CD14-positive monocyte (primary cell): ENCODE measurements at regions not wholly inside any gene's neighbourhood (a gene's known extent, or its start where the extent isn't known, plus 50 kb on each side); places are given as distances from the start of the nearest gene placed in this dataset.

Experiments
- DNase-seq, 3 donors: peaks; one replicate each; pipeline ENCODE4 v3.0.0-alpha.2; 2011 to 2022
- H2AFZ ChIP-seq: 2 replicates; pipeline ENCODE4 v1.6.0; 2012; ENCODE audit warnings: mild to moderate bottlenecking, low read depth, low read length, inconsistent platforms; ENCODE audit not compliant: insufficient read depth, poor library complexity, severe bottlenecking
- H3K27ac ChIP-seq, 2 donors: 1 replicate in 1 of 2; 2 replicates in 1 of 2; pipeline ENCODE4 v1.5.1; 2012 to 2013; ENCODE audit warnings: low read length in 2 of 2, control low read depth in 1 of 2, inconsistent platforms in 1 of 2, low read depth in 1 of 2, mild to moderate bottlenecking in 1 of 2
- H3K27me3 ChIP-seq, 2 donors: one replicate each; pipeline versions ENCODE4 v1.6.0 to v1.6.1; 2011 to 2013; ENCODE audit warnings: low read length in 2 of 2; ENCODE audit not compliant: control insufficient read depth in 2 of 2, insufficient read depth in 2 of 2
- H3K36me3 ChIP-seq, 2 donors: replicated peaks in 1 of 2; 1 replicate in 1 of 2; 2 replicates in 1 of 2; pipeline versions ENCODE4 v1.5.1 to v1.6.1; 2012 to 2013; ENCODE audit warnings: low read length in 2 of 2, control low read depth in 1 of 2, inconsistent platforms in 1 of 2, mild to moderate bottlenecking in 1 of 2; ENCODE audit not compliant: insufficient read depth in 2 of 2, control insufficient read depth in 1 of 2
- H3K4me1 ChIP-seq, 2 donors: 1 replicate in 1 of 2; 2 replicates in 1 of 2; pipeline versions ENCODE4 v1.5.1 to v1.6.1; 2012 to 2013; ENCODE audit warnings: low read length in 2 of 2, control low read depth in 1 of 2, inconsistent platforms in 1 of 2, mild to moderate bottlenecking in 1 of 2, moderate library complexity in 1 of 2; ENCODE audit not compliant: insufficient read depth in 2 of 2, control insufficient read depth in 1 of 2
- H3K4me2 ChIP-seq: replicated peaks from 2 replicates; pipeline ENCODE3; 2012; ENCODE audit warnings: low read length, moderate library complexity, mild to moderate bottlenecking; ENCODE audit not compliant: poor library complexity, severe bottlenecking; ENCODE audit errors: extremely low read depth
- H3K4me3 ChIP-seq, 3 experiments: fragments of 200-600 bp in 1 of 3; sonication (generic) in 1 of 3; replicated peaks in 1 of 3; 1 replicate in 2 of 3; 2 replicates in 1 of 3; pipeline ENCODE4 v1.5.1; 2011 to 2013; ENCODE audit warnings: low read length in 3 of 3, mild to moderate bottlenecking in 3 of 3, control low read depth in 2 of 3, low read depth in 2 of 3, inconsistent platforms in 1 of 3, moderate library complexity in 1 of 3
- H3K79me2 ChIP-seq: 2 replicates; pipeline ENCODE4 v1.6.0; 2012; ENCODE audit warnings: mild to moderate bottlenecking, control low read depth, inconsistent platforms, low read length, moderate library complexity; ENCODE audit not compliant: insufficient read depth
- H3K9ac ChIP-seq: 2 replicates; pipeline ENCODE4 v1.6.0; 2017; ENCODE audit warnings: low read length, mild to moderate bottlenecking; ENCODE audit not compliant: insufficient read depth, poor library complexity, severe bottlenecking
- H3K9me3 ChIP-seq, 2 donors: replicated peaks in 1 of 2; 1 replicate in 1 of 2; 2 replicates in 1 of 2; pipeline versions ENCODE4 v1.5.1 to v1.6.1; 2012 to 2013; ENCODE audit warnings: low read length in 2 of 2, control low read depth in 1 of 2; ENCODE audit not compliant: control insufficient read depth in 1 of 2, insufficient read depth in 1 of 2
- H4K20me1 ChIP-seq: 2 replicates; pipeline ENCODE4 v1.6.0; 2012; ENCODE audit warnings: mild to moderate bottlenecking, low read length, control low read depth, moderate library complexity; ENCODE audit not compliant: insufficient read depth
- H3K27ac Mint-ChIP-seq, 7 donors: one replicate each; pipeline ENCODE4 v1.8.0; 2020; ENCODE audit warnings: mild to moderate bottlenecking in 7 of 7, mixed read lengths in 7 of 7, moderate library complexity in 6 of 7, inconsistent platforms in 2 of 7
- H3K27me3 Mint-ChIP-seq, 3 donors: one replicate each; pipeline ENCODE4 v1.8.0; 2021 to 2022; ENCODE audit warnings: low read depth in 3 of 3, mild to moderate bottlenecking in 3 of 3, mixed read lengths in 3 of 3, moderate library complexity in 3 of 3, inconsistent platforms in 1 of 3
- H3K36me3 Mint-ChIP-seq, 2 donors: one replicate each; pipeline ENCODE4 v1.8.0; 2020; ENCODE audit warnings: mixed read lengths in 2 of 2, inconsistent platforms in 1 of 2, mild to moderate bottlenecking in 1 of 2
- H3K4me1 Mint-ChIP-seq: one replicate; pipeline ENCODE4 v1.8.0; 2020; ENCODE audit warnings: mild to moderate bottlenecking, mixed read lengths
- H3K4me3 Mint-ChIP-seq, 2 donors: one replicate each; pipeline ENCODE4 v1.8.0; 2020; ENCODE audit warnings: mild to moderate bottlenecking in 2 of 2, mixed read lengths in 2 of 2, moderate library complexity in 1 of 2
- H3K9me3 Mint-ChIP-seq, 7 donors: one replicate each; pipeline ENCODE4 v1.8.0; 2020 to 2022; ENCODE audit warnings: mixed read lengths in 7 of 7, mild to moderate bottlenecking in 6 of 7, moderate library complexity in 6 of 7, inconsistent platforms in 2 of 7
- WGBS: methylation state at CpG from one replicate; pipeline ENCODE4 v1.1.5; 2013; ENCODE audit warnings: missing lambda C conversion rate; ENCODE audit not compliant: insufficient coverage; 5-methylcytosine and 5-hydroxymethylcytosine counted together
- intact Hi-C, 2 donors: fragments of 100-400 bp; cut with micrococcal nuclease; formaldehyde crosslinking; loops; one replicate each; pipeline versions ENCODE4 v1.15.0 to v1.15.1; 2023
- TF ChIP-seq, protein P1 (sequence below): fragments of 200-600 bp; IDR thresholded peaks from one replicate; pipeline ENCODE4 v1.8.0; 2022; ENCODE audit warnings: antibody characterized with exemption, mild to moderate bottlenecking

DNA sequence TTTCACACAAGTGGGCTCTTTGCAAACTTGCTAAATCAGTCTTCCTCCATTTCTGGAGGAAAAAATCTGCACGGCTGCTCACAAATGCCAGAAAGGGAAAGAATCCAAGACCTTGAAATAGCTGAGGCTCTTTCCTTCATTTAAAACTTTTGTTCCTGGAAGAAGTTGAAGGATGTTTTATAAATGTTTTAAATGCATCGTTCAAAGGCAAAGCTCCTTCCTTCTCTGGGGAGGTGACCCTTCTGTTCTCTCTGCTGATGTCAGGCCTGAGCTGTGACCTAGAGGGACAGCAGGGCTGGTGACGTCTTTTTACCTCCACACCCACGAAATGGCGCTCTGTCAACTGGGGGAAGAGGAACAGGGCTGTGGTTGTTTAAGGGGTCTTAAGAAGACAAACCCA, 376.4 kb upstream of the ZNF507 start:
- WGBS = no CpG with 5 or more reads among the region's 5 CpGs
- H3K9me3 Mint-ChIP-seq = peaks cover 0 to 10% (median 4%) of the 10 kb centered on the region in 7 donors
- Histone ChIP-seq H3K79me2 (no peaks in the 10 kb centered on the region), H2AFZ (no peak overlapping the region), H3K4me2 (no peak overlapping the region), H3K9me3 (no peaks in the 10 kb centered on the region), H3K4me1 (no peaks in the 10 kb centered on the region), H3K9ac (no peak overlapping the region), H3K27ac (no peak overlapping the region), H3K27me3 (no peaks in the 10 kb centered on the region), H3K4me3 (no peak overlapping the region), H3K36me3 (no peaks in the 10 kb centered on the region), H4K20me1 (no peaks in the 10 kb centered on the region)
- intact Hi-C loops = no loop called here
- H3K27me3 Mint-ChIP-seq = peaks cover 2 to 4% (median 4%) of the 10 kb centered on the region in 3 donors
- H3K36me3 Mint-ChIP-seq = no peaks in the 10 kb centered on the region
- no peak overlapping the region for H3K4me3 Mint-ChIP-seq
- no peaks in the 10 kb centered on the region for H3K4me1 Mint-ChIP-seq
- TF ChIP-seq, protein P1, sequence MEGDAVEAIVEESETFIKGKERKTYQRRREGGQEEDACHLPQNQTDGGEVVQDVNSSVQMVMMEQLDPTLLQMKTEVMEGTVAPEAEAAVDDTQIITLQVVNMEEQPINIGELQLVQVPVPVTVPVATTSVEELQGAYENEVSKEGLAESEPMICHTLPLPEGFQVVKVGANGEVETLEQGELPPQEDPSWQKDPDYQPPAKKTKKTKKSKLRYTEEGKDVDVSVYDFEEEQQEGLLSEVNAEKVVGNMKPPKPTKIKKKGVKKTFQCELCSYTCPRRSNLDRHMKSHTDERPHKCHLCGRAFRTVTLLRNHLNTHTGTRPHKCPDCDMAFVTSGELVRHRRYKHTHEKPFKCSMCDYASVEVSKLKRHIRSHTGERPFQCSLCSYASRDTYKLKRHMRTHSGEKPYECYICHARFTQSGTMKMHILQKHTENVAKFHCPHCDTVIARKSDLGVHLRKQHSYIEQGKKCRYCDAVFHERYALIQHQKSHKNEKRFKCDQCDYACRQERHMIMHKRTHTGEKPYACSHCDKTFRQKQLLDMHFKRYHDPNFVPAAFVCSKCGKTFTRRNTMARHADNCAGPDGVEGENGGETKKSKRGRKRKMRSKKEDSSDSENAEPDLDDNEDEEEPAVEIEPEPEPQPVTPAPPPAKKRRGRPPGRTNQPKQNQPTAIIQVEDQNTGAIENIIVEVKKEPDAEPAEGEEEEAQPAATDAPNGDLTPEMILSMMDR = no peak
- DNase-seq = no peak
- no peak overlapping the region for H3K27ac Mint-ChIP-seq

DNA sequence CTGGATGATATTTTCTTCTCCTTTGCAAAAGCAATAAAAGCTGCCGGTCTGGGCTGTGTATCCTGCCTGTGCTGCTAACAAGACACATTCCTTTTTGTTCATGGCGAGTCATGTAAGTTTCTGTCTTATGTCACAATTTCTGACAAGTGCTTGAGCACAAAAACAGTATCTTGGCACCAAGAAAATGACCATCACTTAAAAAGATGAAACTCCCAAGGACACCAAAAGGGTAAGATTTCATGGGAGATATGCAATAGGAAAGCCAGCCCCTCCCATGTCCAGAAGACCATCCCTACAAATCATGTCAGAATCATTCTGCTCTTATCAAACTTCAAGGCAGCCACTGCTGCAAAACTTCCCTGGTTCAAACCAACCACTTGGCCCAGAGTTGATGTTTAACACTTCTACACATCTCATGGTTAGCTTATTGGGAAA, 375.4 kb upstream of the ZNF507 start:
- Histone ChIP-seq H3K9me3 (no peaks in the 10 kb centered on the region), H3K4me3 (no peak overlapping the region), H3K4me1 (no peaks in the 10 kb centered on the region), H3K79me2 (no peaks in the 10 kb centered on the region), H4K20me1 (no peaks in the 10 kb centered on the region), H3K27me3 (no peaks in the 10 kb centered on the region), H3K36me3 (no peaks in the 10 kb centered on the region), H3K4me2 (no peak overlapping the region), H3K9ac (no peak overlapping the region), H3K27ac (no peak overlapping the region), H2AFZ (no peak overlapping the region)
- 86% methylated on average over 2 of the region's 2 CpGs for WGBS
- Mint-ChIP-seq H3K36me3 (no peaks in the 10 kb centered on the region), H3K4me3 (no peak overlapping the region), H3K9me3 (peaks cover 0 to 15% (median 4%) of the 10 kb centered on the region in 7 donors), H3K27me3 (peaks cover 2 to 4% (median 4%) of the 10 kb centered on the region in 3 donors), H3K4me1 (no peaks in the 10 kb centered on the region), H3K27ac (no peak overlapping the region)
- intact Hi-C loops = no loop called here
- TF ChIP-seq, protein P1 = no peak
- DNase-seq = no peak
